Loucy (cell line): ENCODE measurements at regions not wholly inside any gene's neighbourhood (a gene's known extent, or its start where the extent isn't known, plus 50 kb on each side); places are given as distances from the start of the nearest gene placed in this dataset.
"Not testable (repeated sequence)": the region's sequence is repeated elsewhere in the genome, so short reads cannot be mapped to it uniquely, and the experiment has no call there.

Experiments used
- H2AFZ ChIP-seq: fragments of 200-600 bp; sonication (generic); 2 replicates; pipeline ENCODE4 v1.6.0; 2016; ENCODE audit warnings: antibody characterized with exemption, mild to moderate bottlenecking, low read length, moderate library complexity
- H3F3A ChIP-seq: fragments of 200-600 bp; 2 replicates; pipeline ENCODE4 v1.6.0; 2016; ENCODE audit warnings: antibody characterized with exemption, low read depth, mild to moderate bottlenecking
- H3K27me3 ChIP-seq: fragments of 200-600 bp; sonication (generic); 2 replicates; pipeline ENCODE4 v1.6.1; 2014; ENCODE audit warnings: low read length, mild to moderate bottlenecking; ENCODE audit not compliant: insufficient read depth, poor library complexity, severe bottlenecking
- H3K36me3 ChIP-seq: fragments of 200-600 bp; sonication (generic); 2 replicates; pipeline ENCODE4 v1.6.1; 2016; ENCODE audit warnings: low read length; ENCODE audit not compliant: insufficient read depth
- H3K4me1 ChIP-seq: fragments of 200-600 bp; sonication (generic); 2 replicates; pipeline ENCODE4 v1.5.1; 2014; ENCODE audit warnings: low read length, mild to moderate bottlenecking; ENCODE audit not compliant: insufficient read depth, poor library complexity, severe bottlenecking
- H3K4me2 ChIP-seq: fragments of 200-600 bp; sonication (generic); 2 replicates; pipeline ENCODE4 v1.6.0; 2014; ENCODE audit warnings: antibody characterized with exemption, low read length, low read depth, mild to moderate bottlenecking; ENCODE audit not compliant: poor library complexity, severe bottlenecking
- H3K4me3 ChIP-seq: fragments of 200-600 bp; sonication (generic); 2 replicates; pipeline ENCODE4 v1.5.1; 2014; ENCODE audit warnings: low read length, mild to moderate bottlenecking, mixed read lengths; ENCODE audit not compliant: poor library complexity, severe bottlenecking
- H3K79me2 ChIP-seq: fragments of 200-600 bp; sonication (generic); 2 replicates; pipeline ENCODE4 v1.6.1; 2014; ENCODE audit warnings: low read length; ENCODE audit not compliant: insufficient read depth
- H3K9ac ChIP-seq: fragments of 200-600 bp; sonication (generic); 2 replicates; pipeline ENCODE4 v1.6.0; 2014; ENCODE audit warnings: mild to moderate bottlenecking, low read depth, low read length, moderate library complexity; ENCODE audit not compliant: poor library complexity, severe bottlenecking
- H3K9me2 ChIP-seq: fragments of 200-600 bp; sonication (generic); replicated peaks from 2 replicates; pipeline ENCODE4 v1.6.1; 2016; ENCODE audit warnings: low read depth, low read length, mixed read lengths
- H3K9me3 ChIP-seq: fragments of 200-600 bp; sonication (generic); 2 replicates; pipeline ENCODE4 v1.6.1; 2014; ENCODE audit warnings: mild to moderate bottlenecking, antibody characterized with exemption, low read length, low read depth; ENCODE audit not compliant: insufficient read depth
- H4K20me1 ChIP-seq: fragments of 200-600 bp; sonication (generic); 2 replicates; pipeline ENCODE4 v1.6.0; 2014; ENCODE audit warnings: antibody characterized with exemption, low read length, mild to moderate bottlenecking; ENCODE audit not compliant: insufficient read depth, poor library complexity, severe bottlenecking
- CTCF ChIP-seq: fragments of 200-600 bp; sonication (generic); conservative IDR thresholded peaks from 2 replicates; pipeline ENCODE4 v1.5.1; 2014; ENCODE audit warnings: mild to moderate bottlenecking, antibody characterized with exemption, low read length
- EZH2phosphoT487 ChIP-seq: fragments of 200-600 bp; IDR thresholded peaks from 2 replicates; pipeline ENCODE4 v1.6.1; 2018; ENCODE audit warnings: antibody characterized with exemption, mild to moderate bottlenecking, moderate library complexity, borderline replicate concordance

- H3K9me3 ChIP-seq = no peaks in the 10 kb centered on the region
- no peaks in the 10 kb centered on the region for H3K27me3 ChIP-seq
- H3K9me2 ChIP-seq = no peaks in the 10 kb centered on the region
- H4K20me1 ChIP-seq = no peaks in the 10 kb centered on the region
- H3F3A ChIP-seq = no peaks in the 10 kb centered on the region
- H3K4me1 ChIP-seq = no peaks in the 10 kb centered on the region
- no peak overlapping the region for H3K4me2 ChIP-seq
- no peak overlapping the region for H3K4me3 ChIP-seq
- TF ChIP-seq CTCF = no peak
- no peak for TF ChIP-seq EZH2phosphoT487
- H3K36me3 ChIP-seq = no peaks in the 10 kb centered on the region
- H3K9ac ChIP-seq = no peak overlapping the region
- no peaks in the 10 kb centered on the region for H3K79me2 ChIP-seq
- no peak overlapping the region for H2AFZ ChIP-seq
Measured at GRCh38 chr16:88202207-88202745, 180.5 kb upstream of the ZNF469 start.

- not testable (repeated sequence) for H3F3A ChIP-seq, H3K4me1 ChIP-seq, H2AFZ ChIP-seq, H3K36me3 ChIP-seq, H4K20me1 ChIP-seq, H3K79me2 ChIP-seq, H3K4me2 ChIP-seq, H3K27me3 ChIP-seq, H3K9ac ChIP-seq, H3K4me3 ChIP-seq, H3K9me2 ChIP-seq, H3K9me3 ChIP-seq
Measured at GRCh38 chr16:88202856-88203681, 179.7 kb upstream of the ZNF469 start.

GRCh38 chr16:88204131-88205110 lies 178.3 kb upstream of the ZNF469 start:
- not testable (repeated sequence) for H3F3A ChIP-seq, H3K36me3 ChIP-seq, H3K9me2 ChIP-seq, H3K27me3 ChIP-seq, H3K79me2 ChIP-seq, H3K4me1 ChIP-seq, H3K9me3 ChIP-seq, H3K9ac ChIP-seq, H3K4me3 ChIP-seq, H3K4me2 ChIP-seq, H2AFZ ChIP-seq, H4K20me1 ChIP-seq

- H3K36me3 ChIP-seq, H3K4me3 ChIP-seq, H3K9ac ChIP-seq, H2AFZ ChIP-seq, H3K9me2 ChIP-seq, H3F3A ChIP-seq, H4K20me1 ChIP-seq, H3K27me3 ChIP-seq, H3K9me3 ChIP-seq, H3K4me2 ChIP-seq, H3K79me2 ChIP-seq, H3K4me1 ChIP-seq: not testable (repeated sequence)
Measured at GRCh38 chr16:88205482-88205881, 177.3 kb upstream of the ZNF469 start.

- not testable (repeated sequence) for H3K9me2 ChIP-seq, H3K4me2 ChIP-seq, H3K9ac ChIP-seq, H3K27me3 ChIP-seq, H3K36me3 ChIP-seq, H3F3A ChIP-seq, H3K4me1 ChIP-seq, H4K20me1 ChIP-seq, H3K79me2 ChIP-seq, H3K9me3 ChIP-seq, H3K4me3 ChIP-seq, H2AFZ ChIP-seq
Measured at GRCh38 chr16:88206006-88206405, 176.8 kb upstream of the ZNF469 start.

GRCh38 chr16:88206516-88206915 lies 176.2 kb upstream of the ZNF469 start:
- H2AFZ ChIP-seq, H3K36me3 ChIP-seq, H3K4me1 ChIP-seq, H4K20me1 ChIP-seq, H3K4me3 ChIP-seq, H3K4me2 ChIP-seq, H3K9me3 ChIP-seq, H3K27me3 ChIP-seq, H3K9me2 ChIP-seq, H3K9ac ChIP-seq, H3K79me2 ChIP-seq, H3F3A ChIP-seq: not testable (repeated sequence)
